Kidney (tissue), 13 donors: ENCODE measurements at regions not wholly inside any gene's neighbourhood (a gene's known extent, or its start where the extent isn't known, plus 50 kb on each side); places are given as distances from the start of the nearest gene placed in this dataset.

Source experiments
- DNase-seq, 5 donors: peaks; one replicate each; pipeline ENCODE4 v3.0.0-alpha.2; 2013 to 2020
- FAIRE-seq: peaks from 2 replicates; lab custom pipeline; 2012; peaks lifted over from hg19 to GRCh38; lab: Jason Lieb, UNC
- H3K27ac ChIP-seq, 2 donors: one replicate each; pipeline ENCODE4 v1.7.0; 2013; ENCODE audit warnings: low read depth in 2 of 2, low read length in 2 of 2, inconsistent platforms in 1 of 2
- H3K27me3 ChIP-seq: one replicate; pipeline ENCODE4 v1.7.1; 2013; ENCODE audit warnings: low read length, inconsistent platforms; ENCODE audit not compliant: control insufficient read depth, insufficient read depth
- H3K36me3 ChIP-seq, 3 donors: one replicate each; pipeline versions ENCODE4 v1.7.0 to v1.7.1; 2013; ENCODE audit warnings: low read length in 3 of 3, control low read depth in 1 of 3, inconsistent platforms in 1 of 3; ENCODE audit not compliant: insufficient read depth in 3 of 3, control insufficient read depth in 2 of 3
- H3K4me1 ChIP-seq, 3 donors: one replicate each; pipeline versions ENCODE4 v1.7.0 to v1.7.1; 2013; ENCODE audit warnings: low read length in 3 of 3, inconsistent platforms in 1 of 3, low read depth in 1 of 3; ENCODE audit not compliant: control insufficient read depth in 2 of 3, insufficient read depth in 2 of 3
- H3K4me3 ChIP-seq, 3 donors: one replicate each; pipeline versions ENCODE4 v1.7.0 to v1.8.1; 2013; ENCODE audit warnings: low read length in 3 of 3, control low read depth in 1 of 3, inconsistent platforms in 1 of 3
- H3K9ac ChIP-seq, 3 donors: one replicate each; pipeline versions ENCODE4 v1.7.0 to v1.7.1; 2013; ENCODE audit warnings: low read length in 3 of 3, control low read depth in 1 of 3, inconsistent platforms in 1 of 3
- H3K9me3 ChIP-seq, 3 donors: one replicate each; pipeline versions ENCODE4 v1.7.0 to v1.7.1; 2013; ENCODE audit warnings: low read length in 3 of 3, control low read depth in 1 of 3, inconsistent platforms in 1 of 3; ENCODE audit not compliant: control insufficient read depth in 2 of 3, insufficient read depth in 1 of 3
- CTCF ChIP-seq: IDR thresholded peaks from 3 replicates; pipeline ENCODE4 v1.5.1; 2012; ENCODE audit warnings: mild to moderate bottlenecking, moderate library complexity, borderline replicate concordance; ENCODE audit not compliant: insufficient read depth; ENCODE audit errors: extremely low read depth
- intact Hi-C: fragments of 100-400 bp; cut with DNase I; formaldehyde crosslinking; loops from one replicate; pipeline ENCODE4 v1.11.1; 2022
- donor health status: control.
- donor health status: control.
- donor health status: control.
- donor health status: control.
- donor health status: control.
- donor health status: DM: yes; HTN: yes; CAD: no.
- donor health status: Normal renal cell carcinoma (clear cell type).

- TF ChIP-seq CTCF, result no peak
- Histone ChIP-seq H3K9ac (no peak overlapping the region), H3K27ac (no peak overlapping the region), H3K4me3 (no peak overlapping the region), H3K4me1 (no peaks in the 10 kb centered on the region), H3K9me3 (no peaks in the 10 kb centered on the region), H3K36me3 (no peaks in the 10 kb centered on the region), H3K27me3 (no peaks in the 10 kb centered on the region)
- intact Hi-C loops, result no loop called here
- DNase-seq, result peak in 1 of 5 donors; percentile 17
- FAIRE-seq, result no peak
Observed at GRCh38 chr15:35973029-35973428, 427.1 kb upstream of the DPH6 start.

- Histone ChIP-seq H3K27ac (no peak overlapping the region), H3K9me3 (no peaks in the 10 kb centered on the region), H3K27me3 (no peaks in the 10 kb centered on the region), H3K36me3 (no peaks in the 10 kb centered on the region), H3K4me1 (no peaks in the 10 kb centered on the region), H3K4me3 (no peak overlapping the region), H3K9ac (no peak overlapping the region)
- no peak for TF ChIP-seq CTCF
- intact Hi-C loops, result no loop called here
- DNase-seq (no peak), FAIRE-seq (no peak)
Observed at GRCh38 chr15:35974052-35974451, 428.1 kb upstream of the DPH6 start.

DNA sequence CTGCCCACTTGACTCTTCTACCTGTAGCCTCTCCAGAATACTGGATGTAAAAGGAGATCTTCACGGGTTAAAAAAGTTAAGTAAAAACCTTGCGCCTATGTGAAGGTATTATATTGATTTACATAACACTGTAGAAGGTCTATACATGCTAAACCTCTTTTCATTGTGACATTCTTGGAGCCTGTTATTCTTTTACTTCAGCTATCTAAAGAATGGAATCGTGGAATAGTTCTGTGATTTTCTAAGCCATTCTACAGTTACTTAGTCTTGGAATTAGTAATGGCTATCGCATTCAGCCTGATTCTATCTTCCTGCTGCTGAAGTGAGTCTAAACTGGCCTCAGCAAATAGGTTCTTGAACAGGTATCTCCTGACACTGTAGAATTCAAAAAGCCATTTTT lies 430.0 kb upstream of the DPH6 start:
- H3K9me3 ChIP-seq, result no peaks in the 10 kb centered on the region
- no peak overlapping the region for H3K4me3 ChIP-seq
- no peak overlapping the region for H3K9ac ChIP-seq
- DNase-seq (no peak), FAIRE-seq (no peak)
- no peak overlapping the region for H3K27ac ChIP-seq
- H3K36me3 ChIP-seq, result no peaks in the 10 kb centered on the region
- no peaks in the 10 kb centered on the region for H3K4me1 ChIP-seq
- no peak for TF ChIP-seq CTCF
- no peaks in the 10 kb centered on the region for H3K27me3 ChIP-seq
- intact Hi-C loops, result no loop called here

DNA sequence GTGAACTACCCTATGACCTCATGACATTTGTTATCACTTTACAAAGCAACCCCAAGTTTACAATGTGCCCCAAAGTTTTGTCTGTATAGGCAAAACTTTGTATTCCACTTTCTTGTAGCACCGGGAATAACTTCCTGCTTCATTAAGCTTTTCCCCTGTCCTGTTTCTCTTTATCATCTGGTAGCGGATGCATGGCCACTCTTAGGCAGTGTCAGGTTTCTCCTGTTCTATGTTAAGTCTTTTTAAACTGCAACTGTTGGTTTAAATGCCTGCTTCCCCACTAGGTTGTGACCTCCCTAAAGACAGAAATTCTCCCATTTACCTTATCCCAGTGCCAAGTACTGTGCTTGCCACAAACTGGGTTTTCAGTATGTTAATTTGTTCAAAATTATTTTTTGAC lies 433.6 kb upstream of the DPH6 start:
- no peaks in the 10 kb centered on the region for H3K9me3 ChIP-seq
- DNase-seq, result peak in 3 of 5 donors; percentile 43 to 69 (median 61)
- H3K4me1 ChIP-seq, result no peaks in the 10 kb centered on the region
- no peaks in the 10 kb centered on the region for H3K27me3 ChIP-seq
- H3K4me3 ChIP-seq, result no peak overlapping the region
- FAIRE-seq, result no peak
- no peak overlapping the region for H3K27ac ChIP-seq
- H3K36me3 ChIP-seq, result no peaks in the 10 kb centered on the region
- TF ChIP-seq CTCF, result no peak
- intact Hi-C loops, result no loop called here
- no peak overlapping the region for H3K9ac ChIP-seq
